OCI-M1 (cell line): ENCODE measurements at regions not wholly inside any gene's neighbourhood (a gene's known extent, or its start where the extent isn't known, plus 50 kb on each side); places are given as distances from the start of the nearest gene placed in this dataset.

Experiments
- DNase-seq: peaks from one replicate; lab custom pipeline; 2025; lab: John Stamatoyannopoulos, UW

GRCh38 chr19:30309905-30310601 is 62.1 kb upstream of the ZNF536 start:
- DNase-seq: no peak

- DNase-seq: no peak
Measured at GRCh38 chr19:30310602-30311263, 61.5 kb upstream of the ZNF536 start.

DNA sequence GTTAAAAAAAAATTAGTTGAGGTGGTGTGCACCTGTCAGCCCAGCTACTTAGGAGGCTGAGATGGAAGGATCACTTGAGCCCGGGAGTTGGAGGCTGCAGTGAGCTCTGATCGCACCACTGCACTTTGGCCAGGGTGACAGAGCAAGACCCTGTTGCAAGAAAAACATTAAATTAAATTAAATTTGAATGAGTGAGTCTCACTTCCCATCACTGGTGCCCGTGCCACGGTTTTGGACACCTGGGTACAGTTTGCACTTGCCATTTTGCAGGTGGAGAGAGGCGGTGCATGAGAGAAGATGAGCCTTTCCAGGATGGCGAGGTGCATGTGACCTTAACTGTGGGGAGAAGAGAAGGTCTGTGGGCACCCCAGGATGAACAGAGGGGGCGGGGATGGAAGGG is 60.3 kb upstream of the ZNF536 start:
- DNase-seq: no peak

- no peak for DNase-seq
Measured at GRCh38 chr19:30312582-30313352, 59.4 kb upstream of the ZNF536 start.

DNA sequence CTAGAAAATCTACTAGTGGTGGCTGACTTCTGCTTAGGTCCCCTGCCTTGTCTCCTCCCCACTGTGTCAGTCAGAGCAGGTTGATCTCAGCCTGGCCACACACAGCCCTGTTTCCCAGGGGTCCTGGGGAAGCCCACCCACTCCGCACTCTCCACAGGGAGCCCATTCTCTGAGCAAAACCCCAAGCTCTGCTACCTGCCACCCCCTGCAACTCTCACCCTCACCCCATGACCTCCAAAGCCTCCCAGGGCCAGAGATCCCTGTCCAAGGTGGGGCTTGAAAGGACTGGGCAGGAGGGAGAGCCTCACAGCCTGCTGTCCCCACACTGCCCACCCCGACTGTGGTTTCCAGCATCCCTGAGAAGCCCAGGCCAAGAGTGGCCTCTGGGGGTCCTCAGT is 58.8 kb upstream of the ZNF536 start:
- DNase-seq: no peak

GRCh38 chr19:30314056-30314804 is 58.0 kb upstream of the ZNF536 start:
- no peak for DNase-seq

DNA sequence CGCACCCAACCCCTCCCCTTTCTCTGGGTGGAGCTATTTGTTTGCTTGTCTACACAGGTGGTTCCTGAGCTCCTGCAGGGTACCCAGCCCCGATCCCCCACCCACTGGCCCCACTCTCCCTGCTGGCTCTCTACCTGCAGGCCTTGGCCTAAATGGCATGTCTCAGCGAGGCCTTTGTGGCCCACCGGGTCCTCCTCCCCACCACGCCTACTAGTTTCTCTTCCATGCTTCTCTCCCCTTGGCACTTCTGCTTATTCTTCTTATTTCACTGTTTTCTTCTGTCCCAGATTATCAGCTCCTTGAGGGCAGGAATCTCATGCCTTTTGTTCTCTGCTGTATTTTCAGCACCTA is 57.4 kb upstream of the ZNF536 start:
- no peak for DNase-seq

DNA sequence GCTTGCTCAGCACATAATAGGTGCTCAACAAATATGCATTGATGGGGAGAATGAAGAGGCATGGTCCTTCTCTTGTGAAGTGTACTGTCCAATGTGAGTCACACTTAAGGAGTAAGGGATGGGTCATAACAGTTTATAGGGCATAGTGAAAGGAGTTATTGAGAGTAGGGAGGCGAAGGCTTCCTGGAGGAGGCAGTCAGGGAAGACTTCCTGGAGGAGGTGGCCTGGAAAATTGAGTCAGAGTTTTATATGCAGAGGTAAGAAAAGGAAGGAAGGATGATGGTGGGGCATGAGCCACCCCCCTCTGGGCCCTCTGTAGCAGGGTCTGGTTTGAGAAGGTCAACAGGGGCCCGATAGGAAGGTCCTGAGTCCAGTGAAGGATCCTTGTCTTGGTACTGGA is 57.0 kb upstream of the ZNF536 start:
- no peak for DNase-seq

DNA sequence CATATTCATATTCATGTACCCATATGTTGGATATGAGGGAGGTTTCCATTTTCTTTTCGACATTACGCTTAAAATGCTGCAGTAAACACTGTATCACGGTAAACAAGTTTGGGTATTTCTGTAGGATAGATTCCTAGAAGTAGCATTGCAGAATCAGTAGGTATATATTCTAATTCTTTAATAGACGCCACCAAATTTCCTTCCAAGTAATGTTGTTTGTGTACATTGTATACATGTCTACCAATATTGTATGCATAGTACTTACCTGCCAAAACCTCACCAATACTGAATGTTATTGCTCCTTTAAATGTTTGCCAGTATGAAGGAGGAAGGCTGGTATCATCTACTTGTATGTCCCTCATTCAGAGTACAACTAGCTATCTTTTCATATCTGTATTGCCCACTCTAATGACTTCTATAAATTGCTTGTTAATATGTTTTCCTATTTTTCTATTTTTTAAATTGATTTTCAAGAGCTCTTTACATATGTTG is 56.1 kb upstream of the ZNF536 start:
- no peak for DNase-seq

DNA sequence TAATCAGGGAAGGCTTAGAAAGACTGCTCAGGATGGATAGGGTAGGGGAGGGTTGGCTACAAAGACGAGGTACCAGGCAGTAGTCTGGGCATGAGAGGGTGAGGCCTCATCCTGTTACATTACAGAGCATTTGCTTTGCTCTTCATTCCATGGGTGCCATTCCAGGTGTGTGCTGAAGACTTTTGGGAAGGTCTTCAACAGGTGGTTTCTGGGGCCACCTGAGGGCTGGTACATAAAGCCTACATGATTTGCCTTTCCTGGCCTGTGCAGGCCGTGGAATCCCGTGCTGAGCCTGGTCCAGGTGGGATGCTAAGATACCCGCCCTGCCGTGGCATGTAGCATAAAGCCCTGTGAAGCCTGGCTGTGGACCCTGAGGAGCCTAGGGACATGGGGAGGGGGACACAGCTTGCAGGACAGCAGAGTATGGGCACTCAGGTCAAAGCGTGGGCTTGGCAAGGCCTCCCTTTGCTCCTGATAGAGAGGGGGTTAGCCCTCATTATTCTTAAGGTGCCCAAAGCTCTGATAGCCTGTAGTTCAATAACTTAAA is 55.6 kb upstream of the ZNF536 start:
- DNase-seq: no peak

DNA sequence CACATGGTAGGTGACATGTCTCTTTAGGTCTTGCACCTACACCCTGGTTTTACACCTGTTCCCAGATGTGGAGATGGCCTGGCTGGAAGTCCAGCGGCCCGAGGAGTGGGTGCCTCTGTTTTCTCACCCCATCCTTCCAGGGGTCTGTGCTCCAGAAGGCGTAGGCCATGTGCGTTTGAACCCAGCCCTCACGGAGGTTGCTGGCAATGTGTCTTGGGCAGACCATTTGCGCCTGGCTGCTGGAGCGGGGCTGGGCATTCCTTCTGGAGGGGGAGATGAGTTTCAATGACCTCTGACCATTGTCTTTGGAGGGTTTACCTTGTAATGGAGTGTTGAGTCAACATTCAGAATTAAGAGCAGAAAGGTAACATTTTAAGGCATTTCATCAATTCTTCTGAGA is 54.8 kb upstream of the ZNF536 start:
- DNase-seq: no peak

DNA sequence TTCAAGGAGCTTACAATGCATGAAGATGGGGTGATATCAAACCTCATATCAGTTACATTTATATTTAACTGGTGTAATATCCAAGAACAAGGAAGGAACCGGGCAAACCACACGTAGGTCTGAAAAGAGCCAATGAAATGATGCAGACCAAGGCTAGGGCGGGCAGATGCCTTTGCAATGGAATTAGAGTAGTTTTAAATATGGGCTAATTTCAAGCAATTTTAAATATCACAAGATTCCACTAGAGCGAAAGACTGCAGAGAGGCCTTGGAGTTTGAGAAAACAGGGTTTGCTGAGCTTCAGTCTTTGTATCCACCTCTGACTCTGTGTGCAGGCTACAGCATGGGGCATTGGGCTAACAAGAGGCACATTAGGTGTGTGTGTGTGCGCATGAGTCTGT is 53.9 kb upstream of the ZNF536 start:
- DNase-seq: no peak

GRCh38 chr19:30318936-30319335 is 53.2 kb upstream of the ZNF536 start:
- DNase-seq: no peak

DNA sequence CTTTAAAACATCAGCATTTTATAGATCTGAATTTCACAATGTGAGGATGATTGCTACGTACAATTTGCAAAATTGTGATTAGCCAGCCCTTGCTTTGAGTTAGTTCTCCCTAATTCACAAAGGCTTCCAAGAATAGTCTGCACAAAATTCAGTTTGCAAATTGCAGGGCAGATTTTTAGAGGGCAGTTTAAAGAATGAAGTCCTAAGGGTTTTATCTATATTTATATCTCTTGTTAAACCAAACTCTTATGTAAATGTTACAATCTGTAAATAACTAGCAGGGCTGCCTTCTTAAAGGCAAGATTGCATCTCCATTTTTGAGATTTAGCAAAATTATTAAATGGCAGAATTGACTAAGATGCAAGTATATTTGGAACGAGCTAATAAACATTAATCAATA is 52.8 kb upstream of the ZNF536 start:
- no peak for DNase-seq

- no peak for DNase-seq
Measured at GRCh38 chr19:30319876-30320275, 52.3 kb upstream of the ZNF536 start.

- no peak for DNase-seq
Measured at GRCh38 chr19:30320466-30320865, 51.7 kb upstream of the ZNF536 start.

- no peak for DNase-seq
Measured at GRCh38 chr19:30320916-30321315, 51.3 kb upstream of the ZNF536 start.
